ENCODE measurements at regions not wholly inside any gene's neighbourhood (a gene's known extent, or its start where the extent isn't known, plus 50 kb on each side); places are given as distances from the start of the nearest gene placed in this dataset.

DNA sequence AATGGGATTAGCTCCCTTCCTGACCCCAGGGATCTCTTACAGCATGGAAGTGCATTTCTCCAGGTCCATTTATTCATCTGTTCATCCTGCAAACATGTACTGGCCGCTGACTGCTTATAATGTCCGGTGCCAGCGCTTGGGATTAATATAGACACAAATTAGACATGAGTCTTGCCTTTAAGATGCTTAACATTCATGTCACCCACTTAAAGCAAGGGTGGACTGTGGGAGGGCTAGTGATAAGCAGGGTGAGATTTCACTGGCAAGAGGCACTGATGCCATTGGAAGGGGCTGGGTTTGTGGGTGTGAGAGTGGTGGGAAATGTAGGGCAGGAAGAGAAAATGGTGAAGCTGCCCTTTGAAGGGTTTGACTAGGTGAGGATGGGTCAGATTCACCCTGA is 92.2 kb upstream of the MPHOSPH6 start:
- Histone ChIP-seq H3K4me3 (ENCODE audit: insufficient read depth, low read depth, low read length) (no peak overlapping the region), H3K36me3 (ENCODE audit: control insufficient read depth, insufficient read depth, low read length) (no peaks in the 10 kb centered on the region), H2BK15ac (ENCODE audit: low read depth, low read length) (no peak overlapping the region), H2AK9ac (replicated peaks; ENCODE audit: low read depth, low read length, poor library complexity) (no peak overlapping the region), H3K4me1 (ENCODE audit: control insufficient read depth, insufficient read depth, low read length) (no peaks in the 10 kb centered on the region), H3K9me3 (ENCODE audit: control insufficient read depth, insufficient read depth, low read length) (no peaks in the 10 kb centered on the region), H3K9me1 (ENCODE audit: insufficient read depth, low read length) (no peaks in the 10 kb centered on the region), H3K79me1 (ENCODE audit: low read depth in 1 of 2, low read length in 2 of 2) (no peaks in the 10 kb centered on the region), H4K5ac (ENCODE audit: low read depth, low read length) (no peak overlapping the region), H2AK5ac (ENCODE audit: low read depth, low read length) (no peak overlapping the region), H2BK5ac (ENCODE audit: low read depth, low read length, poor library complexity, severe bottlenecking) (no peak overlapping the region), H3K14ac (replicated peaks; ENCODE audit: low read depth, low read length) (no peak overlapping the region), H4K20me1 (ENCODE audit: insufficient read depth, low read length) (no peaks in the 10 kb centered on the region), H3K4ac (ENCODE audit: low read depth, low read length) (no peak overlapping the region), H3K56ac (ENCODE audit: extremely low read depth, insufficient read depth, low read length) (no peak overlapping the region), H2AFZ (replicated peaks; ENCODE audit: low read length, poor library complexity) (no peak overlapping the region), H3K23ac (ENCODE audit: low read depth, low read length) (no peak overlapping the region), H3K9ac (ENCODE audit: low read depth, low read length) (no peak overlapping the region), H3K4me2 (ENCODE audit: low read depth, low read length) (no peak overlapping the region), H3K27ac (ENCODE audit: insufficient read depth, low read length) (no peak overlapping the region), H4K8ac (ENCODE audit: low read depth in 2 of 2, low read length in 2 of 2) (no peak overlapping the region), H3K18ac (ENCODE audit: low read depth, low read length) (no peak overlapping the region), H2BK120ac (ENCODE audit: low read depth, low read length) (no peak overlapping the region), H4K91ac (ENCODE audit: insufficient read depth, low read depth, low read length) (no peak overlapping the region), H2BK20ac (ENCODE audit: low read depth, low read length) (no peak overlapping the region), H3K27me3 (ENCODE audit: control insufficient read depth, insufficient read depth, low read length) (peaks cover 21% of the 10 kb centered on the region)
- ChIA-PET CTCF (interaction anchor here (2.5 kb wide), 1 partner anchor 194 kb away, joined by 9 read pairs; no protein-coding TSS in a partner anchor), POLR2A (ENCODE audit: unreplicated experiment) (no interaction called here)
- DNase-seq, result no peak
- intact Hi-C loops (cut with micrococcal nuclease) (loop anchor here (2.0 to 10.0 kb wide), 5 partner anchors 195 to 1617 kb away; partner anchors contain the start of gene CDH13), dilution Hi-C loops (cut with HindIII; ENCODE audit: low sequenced_read_pairs, unreplicated experiment) (no loop called here), in situ Hi-C loops (cut with MboI; ENCODE audit: low sequenced_read_pairs) (loop anchor here (5.0 to 25.0 kb wide), 3 partner anchors 955 to 1600 kb away; no protein-coding TSS in a partner anchor)
- ATAC-seq (ENCODE audit: low read depth), result no peak
- TF ChIP-seq RCOR1 (IDR thresholded peaks at IDR 0.05; ENCODE audit: insufficient replicate concordance, low read length) (no peak), FOS (IDR thresholded peaks at IDR 0.05; ENCODE audit: low read depth, low read length) (no peak), BHLHE40 (IDR thresholded peaks at IDR 0.05; ENCODE audit: low read depth, low read length) (no peak), MAFK (IDR thresholded peaks at IDR 0.05; ENCODE audit: low read depth, low read length) (no peak), NFE2L2 (IDR thresholded peaks at IDR 0.05; ENCODE audit: low read depth, low read length) (no peak), CEBPB (IDR thresholded peaks at IDR 0.05; ENCODE audit: low read depth, low read length) (no peak), MXI1 (IDR thresholded peaks at IDR 0.05; ENCODE audit: borderline replicate concordance, low read depth, low read length) (no peak)
- TF ChIP-seq, protein P1, sequence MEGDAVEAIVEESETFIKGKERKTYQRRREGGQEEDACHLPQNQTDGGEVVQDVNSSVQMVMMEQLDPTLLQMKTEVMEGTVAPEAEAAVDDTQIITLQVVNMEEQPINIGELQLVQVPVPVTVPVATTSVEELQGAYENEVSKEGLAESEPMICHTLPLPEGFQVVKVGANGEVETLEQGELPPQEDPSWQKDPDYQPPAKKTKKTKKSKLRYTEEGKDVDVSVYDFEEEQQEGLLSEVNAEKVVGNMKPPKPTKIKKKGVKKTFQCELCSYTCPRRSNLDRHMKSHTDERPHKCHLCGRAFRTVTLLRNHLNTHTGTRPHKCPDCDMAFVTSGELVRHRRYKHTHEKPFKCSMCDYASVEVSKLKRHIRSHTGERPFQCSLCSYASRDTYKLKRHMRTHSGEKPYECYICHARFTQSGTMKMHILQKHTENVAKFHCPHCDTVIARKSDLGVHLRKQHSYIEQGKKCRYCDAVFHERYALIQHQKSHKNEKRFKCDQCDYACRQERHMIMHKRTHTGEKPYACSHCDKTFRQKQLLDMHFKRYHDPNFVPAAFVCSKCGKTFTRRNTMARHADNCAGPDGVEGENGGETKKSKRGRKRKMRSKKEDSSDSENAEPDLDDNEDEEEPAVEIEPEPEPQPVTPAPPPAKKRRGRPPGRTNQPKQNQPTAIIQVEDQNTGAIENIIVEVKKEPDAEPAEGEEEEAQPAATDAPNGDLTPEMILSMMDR (conservative IDR thresholded peaks at IDR 0.05; ENCODE audit: low read depth, low read length), result no peak
- TF ChIP-seq, protein P2, sequence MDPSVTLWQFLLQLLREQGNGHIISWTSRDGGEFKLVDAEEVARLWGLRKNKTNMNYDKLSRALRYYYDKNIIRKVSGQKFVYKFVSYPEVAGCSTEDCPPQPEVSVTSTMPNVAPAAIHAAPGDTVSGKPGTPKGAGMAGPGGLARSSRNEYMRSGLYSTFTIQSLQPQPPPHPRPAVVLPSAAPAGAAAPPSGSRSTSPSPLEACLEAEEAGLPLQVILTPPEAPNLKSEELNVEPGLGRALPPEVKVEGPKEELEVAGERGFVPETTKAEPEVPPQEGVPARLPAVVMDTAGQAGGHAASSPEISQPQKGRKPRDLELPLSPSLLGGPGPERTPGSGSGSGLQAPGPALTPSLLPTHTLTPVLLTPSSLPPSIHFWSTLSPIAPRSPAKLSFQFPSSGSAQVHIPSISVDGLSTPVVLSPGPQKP (IDR thresholded peaks at IDR 0.05; ENCODE audit: borderline replicate concordance, low read depth, low read length), result no peak
- BruUV-seq (replicated peaks), result no TSS peak
- WGBS, 2 experiments (ENCODE audit: extremely low coverage in 2 of 2, insufficient read length in 1 of 2), result no CpG with 5 or more reads among the region's 3 CpGs
